GM12875 (cell line): ENCODE measurements at regions not wholly inside any gene's neighbourhood (a gene's known extent, or its start where the extent isn't known, plus 50 kb on each side); places are given as distances from the start of the nearest gene placed in this dataset.

ENCODE experiments used
- H3K4me3 ChIP-seq: one replicate; pipeline ENCODE4 v1.5.1; 2011; ENCODE audit warnings: low read depth, low read length, control low read depth
- CTCF ChIP-seq: IDR thresholded peaks from 2 replicates; pipeline ENCODE4 v1.5.1; 2011; ENCODE audit warnings: low read depth, mild to moderate bottlenecking, control low read depth, inconsistent platforms, low read length, moderate library complexity, borderline replicate concordance; ENCODE audit not compliant: insufficient read depth

DNA sequence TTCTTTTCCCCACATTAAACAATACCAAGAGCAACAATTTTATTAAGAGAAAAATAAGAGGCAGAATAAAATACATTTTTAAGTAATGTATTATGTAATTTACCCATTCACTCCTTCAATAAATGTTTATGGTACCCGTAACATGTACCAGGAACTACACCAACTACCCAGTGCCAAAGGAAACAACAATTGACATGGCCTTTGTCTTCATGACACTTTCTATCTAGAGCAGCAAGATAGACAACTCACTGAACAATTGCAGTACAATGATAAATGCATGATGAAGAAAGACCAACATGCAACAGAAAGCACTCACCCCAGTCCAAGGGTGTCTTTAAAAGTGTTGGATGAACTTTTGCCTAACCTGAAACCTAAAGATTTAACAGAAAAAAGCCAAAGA, 493.8 kb downstream of the IGSF11 start:
- H3K4me3 ChIP-seq = no peak overlapping the region
- TF ChIP-seq CTCF = no peak

- no peak for TF ChIP-seq CTCF
- H3K4me3 ChIP-seq = no peak overlapping the region
These were observed 492.9 kb downstream of the IGSF11 start for GRCh38 chr3:118541796-118542195.

GRCh38 chr3:118543832-118544231, 490.8 kb downstream of the IGSF11 start:
- H3K4me3 ChIP-seq = no peak overlapping the region
- no peak for TF ChIP-seq CTCF

- H3K4me3 ChIP-seq = no peak overlapping the region
- no peak for TF ChIP-seq CTCF
These were observed 490.2 kb downstream of the IGSF11 start for GRCh38 chr3:118544458-118544857.

DNA sequence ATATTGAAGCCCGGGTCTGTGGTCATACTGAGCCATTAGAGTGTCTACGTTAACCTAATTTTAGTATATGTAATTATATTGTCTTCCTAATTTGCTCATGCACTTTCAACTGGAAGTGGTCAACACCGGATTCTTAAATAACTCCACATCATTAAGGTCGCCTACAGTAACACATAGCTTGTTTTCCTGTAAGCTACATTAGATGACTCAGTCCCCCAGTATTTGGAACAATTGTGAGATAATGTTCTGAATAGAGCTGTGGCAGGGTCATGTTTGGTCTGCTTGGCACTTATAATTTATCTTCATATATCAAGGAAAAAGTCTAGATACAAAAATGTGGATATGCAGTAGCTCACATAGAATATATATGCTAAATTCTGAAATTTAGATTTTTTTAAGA, 486.2 kb downstream of the IGSF11 start:
- no peak overlapping the region for H3K4me3 ChIP-seq
- no peak for TF ChIP-seq CTCF

GRCh38 chr3:118550122-118550521, 484.5 kb downstream of the IGSF11 start:
- H3K4me3 ChIP-seq = no peak overlapping the region
- no peak for TF ChIP-seq CTCF

DNA sequence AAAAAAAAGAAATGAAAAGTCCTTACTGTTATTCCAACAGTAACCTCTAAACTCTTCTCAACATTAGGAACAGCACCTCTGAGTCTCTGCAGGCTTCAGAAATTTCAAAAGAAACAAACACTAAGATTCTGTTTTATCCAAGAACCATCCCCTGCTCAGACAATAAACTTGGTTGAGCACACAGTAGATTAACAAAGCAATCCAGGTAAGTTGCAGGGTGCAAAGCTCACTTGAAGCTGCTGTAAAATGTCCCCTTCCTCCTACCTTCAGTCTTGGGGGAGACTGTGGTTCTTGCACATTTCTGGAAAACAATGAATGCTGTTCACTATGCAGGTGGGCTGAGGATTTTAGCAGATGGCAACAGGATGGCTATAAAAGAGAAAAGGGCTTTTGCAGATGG, 484.1 kb downstream of the IGSF11 start:
- TF ChIP-seq CTCF = no peak
- H3K4me3 ChIP-seq = no peak overlapping the region
